Hepatocyte (in vitro differentiated cells): ENCODE measurements at regions not wholly inside any gene's neighbourhood (a gene's known extent, or its start where the extent isn't known, plus 50 kb on each side); places are given as distances from the start of the nearest gene placed in this dataset.

Experiments used
- EZH2 ChIP-seq: fragments of 200-600 bp; sonication (generic); IDR thresholded peaks from 2 replicates; pipeline ENCODE4 v1.6.1; 2016; ENCODE audit warnings: antibody characterized with exemption, mild to moderate bottlenecking, borderline replicate concordance
- TF ChIP-seq, protein P1 (sequence below): fragments of 200-600 bp; sonication (generic); IDR thresholded peaks from 2 replicates; pipeline ENCODE4 v1.5.1; 2016; ENCODE audit warnings: antibody characterized with exemption, mild to moderate bottlenecking; ENCODE audit not compliant: poor library complexity

DNA sequence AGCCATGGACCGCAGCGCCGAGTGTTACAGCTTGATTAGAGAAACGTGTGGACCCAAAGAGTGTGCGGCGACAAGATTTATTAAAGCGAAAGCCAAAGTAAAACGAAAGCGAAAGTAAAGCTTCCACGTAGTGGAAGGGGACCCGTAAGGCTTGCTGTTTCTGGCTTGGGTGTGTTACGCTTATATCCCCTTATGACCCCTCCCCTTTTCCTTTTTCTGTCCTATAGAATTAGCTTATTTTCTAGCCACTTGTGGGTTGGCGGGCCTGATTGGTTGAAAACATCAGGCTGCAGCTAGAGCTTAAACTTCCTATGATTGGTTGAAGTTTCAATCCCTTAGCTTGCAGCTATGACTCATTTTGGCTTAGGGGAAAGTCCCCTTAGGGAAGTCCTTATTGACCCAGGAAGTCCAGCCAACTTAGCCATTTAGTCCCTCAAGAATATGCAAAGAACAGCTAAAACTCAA, 969.7 kb downstream of the DCDC2C start:
- TF ChIP-seq, protein P1, sequence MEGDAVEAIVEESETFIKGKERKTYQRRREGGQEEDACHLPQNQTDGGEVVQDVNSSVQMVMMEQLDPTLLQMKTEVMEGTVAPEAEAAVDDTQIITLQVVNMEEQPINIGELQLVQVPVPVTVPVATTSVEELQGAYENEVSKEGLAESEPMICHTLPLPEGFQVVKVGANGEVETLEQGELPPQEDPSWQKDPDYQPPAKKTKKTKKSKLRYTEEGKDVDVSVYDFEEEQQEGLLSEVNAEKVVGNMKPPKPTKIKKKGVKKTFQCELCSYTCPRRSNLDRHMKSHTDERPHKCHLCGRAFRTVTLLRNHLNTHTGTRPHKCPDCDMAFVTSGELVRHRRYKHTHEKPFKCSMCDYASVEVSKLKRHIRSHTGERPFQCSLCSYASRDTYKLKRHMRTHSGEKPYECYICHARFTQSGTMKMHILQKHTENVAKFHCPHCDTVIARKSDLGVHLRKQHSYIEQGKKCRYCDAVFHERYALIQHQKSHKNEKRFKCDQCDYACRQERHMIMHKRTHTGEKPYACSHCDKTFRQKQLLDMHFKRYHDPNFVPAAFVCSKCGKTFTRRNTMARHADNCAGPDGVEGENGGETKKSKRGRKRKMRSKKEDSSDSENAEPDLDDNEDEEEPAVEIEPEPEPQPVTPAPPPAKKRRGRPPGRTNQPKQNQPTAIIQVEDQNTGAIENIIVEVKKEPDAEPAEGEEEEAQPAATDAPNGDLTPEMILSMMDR = no peak
- TF ChIP-seq EZH2 = no peak
